ENCODE measurements at regions not wholly inside any gene's neighbourhood (a gene's known extent, or its start where the extent isn't known, plus 50 kb on each side); places are given as distances from the start of the nearest gene placed in this dataset.

GRCh38 chr2:236775511-236775910 is 205.9 kb downstream of the ACKR3 start (continued):
- TF ChIP-seq RERE (CRISPR knock-in tag; IDR thresholded peaks at IDR 0.05; ENCODE audit: borderline replicate concordance), result no peak
- TF ChIP-seq HDAC3 (IDR thresholded peaks at IDR 0.05; ENCODE audit: borderline replicate concordance, partially characterized antibody), result no peak

- Histone ChIP-seq H3K79me2 (ENCODE audit: control insufficient read depth, insufficient read depth, low read length) (no peaks in the 10 kb centered on the region), H3K9ac (ENCODE audit: insufficient read depth in 1 of 2, low read depth in 2 of 2, low read length in 2 of 2) (no peak overlapping the region), H3K4me3 (no peak overlapping the region), H3K27me3 (ENCODE audit: control insufficient read depth in 2 of 2, insufficient read depth in 2 of 2, low read length in 2 of 2) (peaks cover 0 to 26% of the 10 kb centered on the region in 2 experiments; a peak in 3 of 5 replicates), H3K9me3 (replicated peaks; ENCODE audit: control insufficient read depth, insufficient read depth, low read depth, low read length) (no peaks in the 10 kb centered on the region), H3K36me3 (ENCODE audit: control insufficient read depth, insufficient read depth, low read length) (no peaks in the 10 kb centered on the region), H3K4me1 (replicated peaks in 1 of 2; ENCODE audit: control insufficient read depth in 2 of 2, insufficient read depth in 2 of 2, low read length in 2 of 2) (no peaks in the 10 kb centered on the region), H2AFZ (ENCODE audit: low read depth, low read length) (no peak overlapping the region), H3K4me2 (ENCODE audit: insufficient read depth, low read length) (no peak overlapping the region), H3K27ac (ENCODE audit: extremely low read depth, low read depth, low read length) (no peak overlapping the region), H3K9me1 (ENCODE audit: control insufficient read depth, insufficient read depth, low read length) (no peaks in the 10 kb centered on the region), H4K20me1 (replicated peaks; ENCODE audit: control insufficient read depth, insufficient read depth, low read length) (no peaks in the 10 kb centered on the region)
- POLR2A ChIA-PET, result interaction anchor here (0.7 kb wide), 1 partner anchor 245 kb away, joined by 3 read pairs; no protein-coding TSS in a partner anchor
- no peak for TF ChIP-seq CC2D1A (IDR thresholded peaks at IDR 0.05)
- TF ChIP-seq ELF1 (tag; IDR thresholded peaks at IDR 0.05), result no peak
- no peak for TF ChIP-seq SAP30 (IDR thresholded peaks at IDR 0.05; ENCODE audit: borderline replicate concordance, insufficient read depth, low read depth, low read length, poor library complexity, severe bottlenecking)
- TF ChIP-seq ETV1 (tag; conservative IDR thresholded peaks at IDR 0.05; ENCODE audit: low read depth), result no peak
- TF ChIP-seq SRF (CRISPR knock-in tag; IDR thresholded peaks at IDR 0.05), result no peak
- TF ChIP-seq ZKSCAN8 (CRISPR knock-in tag; IDR thresholded peaks at IDR 0.05), result no peak
- no peak for TF ChIP-seq ZNF3 (CRISPR knock-in tag; IDR thresholded peaks at IDR 0.05)
- TF ChIP-seq RAD51 (IDR thresholded peaks at IDR 0.05; ENCODE audit: borderline replicate concordance, low read depth), result no peak
- TF ChIP-seq CHAMP1 (IDR thresholded peaks at IDR 0.05), result no peak
- no peak for TF ChIP-seq KAT8 (IDR thresholded peaks at IDR 0.05; ENCODE audit: low read depth)
- no peak for TF ChIP-seq GTF2E2 (tag; IDR thresholded peaks at IDR 0.05)
- ATAC-seq, result no peak
- intact Hi-C loops (cut with micrococcal nuclease), result no loop called here
- WGBS (ENCODE audit: insufficient coverage, low coverage, missing lambda C conversion rate), result 2% methylated on average over 8 of the region's 10 CpGs
- in situ Hi-C loops (cut with MboI), result no loop called here
- FAIRE-seq, result no peak
- DNase-seq (ENCODE audit: extremely low read depth in 1 of 4, low spot score in 3 of 4), result no peak
- BruUV-seq (replicated peaks), result no TSS peak
- CTCF ChIA-PET (ENCODE audit: low intra/inter-chr PET ratio), result no interaction called here
Observed at GRCh38 chr2:236776206-236776605, 206.6 kb downstream of the ACKR3 start.

Measured in K562 (cell line).